OCI-LY7 (cell line): ENCODE measurements at regions not wholly inside any gene's neighbourhood (a gene's known extent, or its start where the extent isn't known, plus 50 kb on each side); places are given as distances from the start of the nearest gene placed in this dataset.

Experiments
- BruUV-seq: library from RNA; stranded (reverse); fragments of 400-500 nt; replicated peaks from 2 replicates; lab custom pipeline; 2021; lab: Mats Ljungman, UMichigan
- CTCF ChIA-PET: fragments of 300-600 bp; sonication (Branson Sonifier 250); formaldehyde crosslinking; loops from one replicate; lab custom pipeline; 2022; ENCODE audit warnings: antibody characterized with exemption; ENCODE audit not compliant: unreplicated experiment; lab: Charles Lee
- POLR2A ChIA-PET: fragments of 300-600 bp; sonication (Branson Sonifier 250); formaldehyde crosslinking; loops from one replicate; lab custom pipeline; 2022; ENCODE audit warnings: antibody characterized with exemption; lab: Charles Lee
- DNase-seq: peaks from one replicate; pipeline ENCODE4 v3.0.0-alpha.2; 2015; ENCODE audit warnings: low spot score
- H2AFZ ChIP-seq: fragments of 200-600 bp; sonication (generic), shearing (Covaris generic); 2 replicates; pipeline ENCODE4 v1.6.1; 2014; ENCODE audit warnings: mild to moderate bottlenecking, antibody characterized with exemption, low read length, moderate library complexity
- H3K27ac ChIP-seq: fragments of 200-600 bp; sonication (generic); 2 replicates; pipeline ENCODE4 v1.5.1; 2014; ENCODE audit warnings: mixed run types, low read depth, mild to moderate bottlenecking, moderate library complexity, low read length, inconsistent platforms; ENCODE audit not compliant: poor library complexity, severe bottlenecking
- H3K36me3 ChIP-seq: fragments of 200-600 bp; sonication (generic); 2 replicates; pipeline ENCODE4 v1.6.1; 2014; ENCODE audit warnings: mild to moderate bottlenecking, antibody characterized with exemption, low read length, moderate library complexity, mixed read lengths; ENCODE audit not compliant: insufficient read depth
- H3K4me1 ChIP-seq: fragments of 200-600 bp; sonication (generic); 2 replicates; pipeline ENCODE4 v1.5.1; 2014; ENCODE audit warnings: mild to moderate bottlenecking, low read length; ENCODE audit not compliant: insufficient read depth, poor library complexity, severe bottlenecking
- H3K4me2 ChIP-seq: fragments of 200-600 bp; sonication (generic); 2 replicates; pipeline ENCODE4 v1.6.1; 2014; ENCODE audit warnings: mild to moderate bottlenecking, low read length
- H3K4me3 ChIP-seq: fragments of 200-600 bp; sonication (generic); 2 replicates; pipeline ENCODE4 v1.5.1; 2014; ENCODE audit warnings: mild to moderate bottlenecking, low read depth, low read length; ENCODE audit not compliant: poor library complexity, severe bottlenecking
- H3K79me2 ChIP-seq: fragments of 200-600 bp; sonication (generic); 2 replicates; pipeline ENCODE4 v1.6.1; 2016; ENCODE audit warnings: low read depth, mild to moderate bottlenecking, low read length, moderate library complexity, mixed read lengths; ENCODE audit not compliant: insufficient read depth
- H3K9me2 ChIP-seq: fragments of 200-600 bp; sonication (generic); 2 replicates; pipeline ENCODE4 v1.6.1; 2016; ENCODE audit warnings: mild to moderate bottlenecking, low read length, mixed read lengths; ENCODE audit not compliant: insufficient read depth
- H3K9me3 ChIP-seq: fragments of 200-600 bp; sonication (generic); 2 replicates; pipeline ENCODE4 v1.6.1; 2014; ENCODE audit warnings: mild to moderate bottlenecking, mixed run types, low read length, mixed read lengths
- H4K20me1 ChIP-seq: fragments of 200-600 bp; sonication (generic); 2 replicates; pipeline ENCODE4 v1.6.1; 2014; ENCODE audit warnings: mild to moderate bottlenecking, antibody characterized with exemption, low read length, moderate library complexity, mixed read lengths; ENCODE audit not compliant: insufficient read depth
- CTCF ChIP-seq: fragments of 200-600 bp; sonication (generic); conservative IDR thresholded peaks from 2 replicates; pipeline ENCODE4 v1.5.1; 2014; ENCODE audit warnings: mild to moderate bottlenecking, antibody characterized with exemption, low read length, moderate library complexity, mixed read lengths
- EZH2phosphoT487 ChIP-seq: fragments of 200-600 bp; sonication (generic); IDR thresholded peaks from 2 replicates; pipeline ENCODE4 v1.6.1; 2018; ENCODE audit warnings: low read depth, borderline replicate concordance, mild to moderate bottlenecking, mixed run types, antibody characterized with exemption, low read length, moderate library complexity, mixed read lengths
- intact Hi-C: fragments of 100-400 bp; cut with micrococcal nuclease; formaldehyde crosslinking; loops from one replicate; pipeline ENCODE4 v1.10.0; 2022; ENCODE audit not compliant: unreplicated experiment

DNA sequence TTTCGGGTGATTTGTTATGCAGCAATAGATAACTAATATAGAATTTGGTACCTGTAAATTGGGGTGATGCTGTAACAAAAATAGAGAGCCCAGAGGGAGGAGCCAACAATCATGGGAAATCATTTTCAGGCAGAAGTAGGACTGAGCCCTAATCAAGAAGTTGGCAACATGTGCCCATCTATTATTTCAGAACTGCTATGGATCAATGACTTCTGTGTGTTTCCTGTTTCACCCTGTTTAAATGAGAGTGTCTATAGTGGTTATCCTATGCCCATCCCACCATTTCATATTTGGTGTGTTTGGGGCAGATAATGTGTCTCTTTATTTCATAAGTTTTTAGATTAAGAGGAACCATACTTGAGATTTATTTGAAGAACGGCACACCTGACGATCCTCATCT, 330.8 kb upstream of the CITED2 start:
- BruUV-seq, result no TSS peak
- DNase-seq, result no peak
- no peak for TF ChIP-seq EZH2phosphoT487
- TF ChIP-seq CTCF, result no peak
- H3K4me2 ChIP-seq, result no peak overlapping the region
- H3K79me2 ChIP-seq, result no peaks in the 10 kb centered on the region
- POLR2A ChIA-PET, result no interaction called here
- CTCF ChIA-PET, result no interaction called here
- H3K27ac ChIP-seq, result no peak overlapping the region
- H3K36me3 ChIP-seq, result no peaks in the 10 kb centered on the region
- H3K4me3 ChIP-seq, result no peak overlapping the region
- no peaks in the 10 kb centered on the region for H3K4me1 ChIP-seq
- no peaks in the 10 kb centered on the region for H3K9me3 ChIP-seq
- H3K9me2 ChIP-seq, result no peaks in the 10 kb centered on the region
- H4K20me1 ChIP-seq, result no peaks in the 10 kb centered on the region
- H2AFZ ChIP-seq, result no peak overlapping the region
- intact Hi-C loops, result no loop called here

- intact Hi-C loops, result no loop called here
- Histone ChIP-seq H3K36me3 (no peaks in the 10 kb centered on the region), H3K4me2 (no peak overlapping the region), H2AFZ (no peak overlapping the region), H3K4me1 (no peaks in the 10 kb centered on the region), H3K79me2 (no peaks in the 10 kb centered on the region), H3K9me3 (no peaks in the 10 kb centered on the region), H3K27ac (no peak overlapping the region), H4K20me1 (no peaks in the 10 kb centered on the region), H3K4me3 (no peak overlapping the region), H3K9me2 (no peaks in the 10 kb centered on the region)
- no peak for TF ChIP-seq EZH2phosphoT487
- no peak for TF ChIP-seq CTCF
- POLR2A ChIA-PET, result interaction anchor here (1.5 kb wide), 1 partner anchor 60 kb away, joined by 3 read pairs; no protein-coding TSS in a partner anchor
- CTCF ChIA-PET, result no interaction called here
- DNase-seq, result no peak
- BruUV-seq, result no TSS peak
Observed at GRCh38 chr6:139703780-139704179, 329.3 kb upstream of the CITED2 start.

DNA sequence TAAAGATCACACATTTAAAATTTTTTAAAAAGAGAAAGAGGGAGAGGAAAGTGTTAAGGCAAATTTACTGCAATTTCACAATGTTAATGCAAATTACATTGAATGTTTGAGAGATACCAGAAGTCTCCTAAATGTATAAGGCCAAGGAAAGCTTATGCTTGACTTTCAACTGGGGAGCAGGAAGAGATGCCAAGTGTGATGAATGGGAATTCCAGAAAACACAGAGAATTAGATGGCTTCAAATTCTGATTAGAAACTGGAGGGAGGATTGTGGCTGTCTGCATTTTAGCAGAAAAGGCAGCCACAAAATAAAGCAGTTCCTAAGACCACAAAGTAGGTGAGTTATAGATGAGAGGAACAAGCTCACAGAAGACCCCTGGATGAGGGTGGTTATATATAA, 328.3 kb upstream of the CITED2 start:
- no peaks in the 10 kb centered on the region for H3K9me3 ChIP-seq
- no peak overlapping the region for H3K27ac ChIP-seq
- no peaks in the 10 kb centered on the region for H3K4me1 ChIP-seq
- no TSS peak for BruUV-seq
- no peaks in the 10 kb centered on the region for H3K36me3 ChIP-seq
- ChIA-PET POLR2A (interaction anchor here (1.5 kb wide), 1 partner anchor 61 kb away, joined by 3 read pairs; no protein-coding TSS in a partner anchor), CTCF (no interaction called here)
- H3K9me2 ChIP-seq, result no peaks in the 10 kb centered on the region
- no peak overlapping the region for H2AFZ ChIP-seq
- no peak overlapping the region for H3K4me3 ChIP-seq
- TF ChIP-seq CTCF (no peak), EZH2phosphoT487 (no peak)
- intact Hi-C loops, result no loop called here
- H3K79me2 ChIP-seq, result no peaks in the 10 kb centered on the region
- H4K20me1 ChIP-seq, result no peaks in the 10 kb centered on the region
- DNase-seq, result no peak
- no peak overlapping the region for H3K4me2 ChIP-seq
